Sigmoid colon (tissue), 4 donors: ENCODE measurements at regions not wholly inside any gene's neighbourhood (a gene's known extent, or its start where the extent isn't known, plus 50 kb on each side); places are given as distances from the start of the nearest gene placed in this dataset.
"Not testable (repeated sequence)": the region's sequence is repeated elsewhere in the genome, so short reads cannot be mapped to it uniquely, and the experiment has no call there.

ENCODE experiments used
- EP300 ChIP-seq, 4 donors: sonication (generic); formaldehyde crosslinking; IDR thresholded peaks; one replicate each; pipeline ENCODE4 v1.6.1; 2017; ENCODE audit warnings: antibody characterized with exemption in 4 of 4
- POLR2A ChIP-seq, 2 donors: fragments of 450-650 bp; IDR thresholded peaks; one replicate each; pipeline ENCODE4 v1.6.1; 2016; ENCODE audit warnings: antibody characterized with exemption in 2 of 2, mild to moderate bottlenecking in 2 of 2, moderate library complexity in 2 of 2
- POLR2AphosphoS5 ChIP-seq, 4 donors: sonication (generic); formaldehyde crosslinking; IDR thresholded peaks; one replicate each; pipeline ENCODE4 v1.6.1; 2017; ENCODE audit warnings: antibody characterized with exemption in 4 of 4
- TF ChIP-seq, protein P1 (sequence below), 4 experiments: fragments of 450-650 bp in 3 of 4; fragments of 200-600 bp in 1 of 4; IDR thresholded peaks; one replicate each; pipeline ENCODE4 v1.5.1; 2016 to 2019; ENCODE audit warnings: antibody characterized with exemption in 4 of 4, mild to moderate bottlenecking in 3 of 4, moderate library complexity in 2 of 4

GRCh38 chr11:12608678-12609077 lies 65.5 kb upstream of the TEAD1 start:
- not testable (repeated sequence) for TF ChIP-seq POLR2A, POLR2AphosphoS5, EP300 (IDR thresholded peaks at IDR 0.05)
- TF ChIP-seq, protein P1, sequence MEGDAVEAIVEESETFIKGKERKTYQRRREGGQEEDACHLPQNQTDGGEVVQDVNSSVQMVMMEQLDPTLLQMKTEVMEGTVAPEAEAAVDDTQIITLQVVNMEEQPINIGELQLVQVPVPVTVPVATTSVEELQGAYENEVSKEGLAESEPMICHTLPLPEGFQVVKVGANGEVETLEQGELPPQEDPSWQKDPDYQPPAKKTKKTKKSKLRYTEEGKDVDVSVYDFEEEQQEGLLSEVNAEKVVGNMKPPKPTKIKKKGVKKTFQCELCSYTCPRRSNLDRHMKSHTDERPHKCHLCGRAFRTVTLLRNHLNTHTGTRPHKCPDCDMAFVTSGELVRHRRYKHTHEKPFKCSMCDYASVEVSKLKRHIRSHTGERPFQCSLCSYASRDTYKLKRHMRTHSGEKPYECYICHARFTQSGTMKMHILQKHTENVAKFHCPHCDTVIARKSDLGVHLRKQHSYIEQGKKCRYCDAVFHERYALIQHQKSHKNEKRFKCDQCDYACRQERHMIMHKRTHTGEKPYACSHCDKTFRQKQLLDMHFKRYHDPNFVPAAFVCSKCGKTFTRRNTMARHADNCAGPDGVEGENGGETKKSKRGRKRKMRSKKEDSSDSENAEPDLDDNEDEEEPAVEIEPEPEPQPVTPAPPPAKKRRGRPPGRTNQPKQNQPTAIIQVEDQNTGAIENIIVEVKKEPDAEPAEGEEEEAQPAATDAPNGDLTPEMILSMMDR (IDR thresholded peaks at IDR 0.05), result not testable (repeated sequence)
